GM23248 (cell line): ENCODE measurements at regions not wholly inside any gene's neighbourhood (a gene's known extent, or its start where the extent isn't known, plus 50 kb on each side); places are given as distances from the start of the nearest gene placed in this dataset.

Experiments
- DNase-seq: peaks from one replicate; pipeline ENCODE4 v3.0.0-alpha.2; 2015
- H2AFZ ChIP-seq: fragments of 200-600 bp; sonication (generic); 2 replicates; pipeline ENCODE4 v1.6.1; 2016; ENCODE audit warnings: antibody characterized with exemption
- H3F3A ChIP-seq: fragments of 200-600 bp; sonication (generic); 2 replicates; pipeline ENCODE4 v1.6.1; 2016; ENCODE audit warnings: mild to moderate bottlenecking, antibody characterized with exemption, mixed run types; ENCODE audit not compliant: insufficient read depth
- H3K27ac ChIP-seq: fragments of 200-600 bp; sonication (generic); 2 replicates; pipeline ENCODE4 v1.5.1; 2016; ENCODE audit warnings: mild to moderate bottlenecking
- H3K27me3 ChIP-seq: fragments of 200-600 bp; sonication (generic); replicated peaks from 2 replicates; pipeline ENCODE4 v1.6.1; 2016; ENCODE audit warnings: mild to moderate bottlenecking; ENCODE audit not compliant: insufficient read depth
- H3K36me3 ChIP-seq: fragments of 200-600 bp; sonication (generic); 2 replicates; pipeline ENCODE4 v1.6.1; 2016; ENCODE audit warnings: low read depth, mild to moderate bottlenecking
- H3K4me1 ChIP-seq: fragments of 200-600 bp; sonication (generic); 2 replicates; pipeline ENCODE4 v1.6.1; 2016; ENCODE audit warnings: mild to moderate bottlenecking; ENCODE audit not compliant: insufficient read depth
- H3K4me2 ChIP-seq: fragments of 200-600 bp; sonication (generic); one replicate; pipeline ENCODE4 v1.6.1; 2016; ENCODE audit warnings: mild to moderate bottlenecking; ENCODE audit not compliant: unreplicated experiment
- H3K4me3 ChIP-seq: fragments of 200-600 bp; sonication (generic); 2 replicates; pipeline ENCODE4 v1.5.1; 2016; ENCODE audit warnings: mild to moderate bottlenecking
- H3K79me2 ChIP-seq: fragments of 200-600 bp; sonication (generic); 2 replicates; pipeline ENCODE4 v1.6.1; 2016; ENCODE audit warnings: mild to moderate bottlenecking; ENCODE audit not compliant: insufficient read depth
- H3K9ac ChIP-seq: fragments of 200-600 bp; sonication (generic); 2 replicates; pipeline ENCODE4 v1.6.1; 2016; ENCODE audit warnings: mild to moderate bottlenecking
- H3K9me2 ChIP-seq: fragments of 200-600 bp; sonication (generic); 2 replicates; pipeline ENCODE4 v1.6.1; 2016; ENCODE audit warnings: mixed run types, mild to moderate bottlenecking, moderate library complexity; ENCODE audit not compliant: insufficient read depth
- H3K9me3 ChIP-seq: fragments of 200-600 bp; sonication (generic); one replicate; pipeline ENCODE4 v1.6.1; 2017; ENCODE audit warnings: low read depth
- H4K20me1 ChIP-seq: fragments of 200-600 bp; sonication (generic); 2 replicates; pipeline ENCODE4 v1.6.0; 2016; ENCODE audit not compliant: insufficient read depth
- EZH2 ChIP-seq: fragments of 200-600 bp; sonication (generic); IDR thresholded peaks from 2 replicates; pipeline ENCODE4 v1.6.1; 2018; ENCODE audit warnings: antibody characterized with exemption, mild to moderate bottlenecking; ENCODE audit not compliant: insufficient read depth, poor library complexity, severe bottlenecking
- EZH2phosphoT487 ChIP-seq: fragments of 200-600 bp; sonication (generic); IDR thresholded peaks from 2 replicates; pipeline ENCODE4 v1.6.1; 2018; ENCODE audit warnings: antibody characterized with exemption, moderate library complexity, mild to moderate bottlenecking, low read depth; ENCODE audit not compliant: insufficient read depth
- WGBS, 2 experiments: methylation state at CpG; one replicate each; pipeline ENCODE4 v1.1.6; 2015 to 2017; ENCODE audit warnings: low lambda C conversion rate in 2 of 2, low coverage in 1 of 2; ENCODE audit errors: missing lambda C conversion rate in 2 of 2; 5-methylcytosine and 5-hydroxymethylcytosine counted together
- in situ Hi-C: fragments of 300-500 bp; cut with MboI; formaldehyde crosslinking; loops from 2 replicates; pipeline ENCODE4 v1.15.0; 2020

DNA sequence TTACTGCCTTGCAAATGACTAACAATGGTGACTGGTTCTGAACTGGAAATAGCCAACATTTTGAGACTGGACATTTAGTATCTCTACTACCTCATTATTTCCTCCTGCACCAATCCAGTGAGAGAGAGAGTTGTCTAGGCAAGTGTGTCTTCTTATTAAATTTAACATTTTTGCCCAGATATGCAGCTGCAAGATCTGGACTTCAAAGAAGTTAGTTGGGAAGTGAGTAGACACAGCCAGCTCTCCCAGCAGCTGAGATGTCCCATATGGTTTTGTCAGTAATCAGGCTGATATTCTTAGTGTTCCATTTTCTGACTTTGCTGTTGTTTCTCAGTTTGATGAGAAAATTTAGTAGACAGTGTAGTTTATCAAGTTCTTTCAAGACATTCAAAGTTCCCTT, 1778.8 kb upstream of the CDH6 start:
- Histone ChIP-seq H3K4me1 (no peaks in the 10 kb centered on the region), H3K9ac (no peak overlapping the region), H3K9me3 (no peaks in the 10 kb centered on the region), H3K36me3 (no peaks in the 10 kb centered on the region), H3K4me3 (no peak overlapping the region), H3K79me2 (no peaks in the 10 kb centered on the region), H4K20me1 (no peaks in the 10 kb centered on the region), H3F3A (no peaks in the 10 kb centered on the region), H3K4me2 (no peak overlapping the region), H3K9me2 (no peaks in the 10 kb centered on the region), H3K27ac (no peak overlapping the region), H3K27me3 (no peaks in the 10 kb centered on the region), H2AFZ (no peak overlapping the region)
- TF ChIP-seq EZH2 (no peak), EZH2phosphoT487 (no peak)
- no peak for DNase-seq
- in situ Hi-C loops, result no loop called here

DNA sequence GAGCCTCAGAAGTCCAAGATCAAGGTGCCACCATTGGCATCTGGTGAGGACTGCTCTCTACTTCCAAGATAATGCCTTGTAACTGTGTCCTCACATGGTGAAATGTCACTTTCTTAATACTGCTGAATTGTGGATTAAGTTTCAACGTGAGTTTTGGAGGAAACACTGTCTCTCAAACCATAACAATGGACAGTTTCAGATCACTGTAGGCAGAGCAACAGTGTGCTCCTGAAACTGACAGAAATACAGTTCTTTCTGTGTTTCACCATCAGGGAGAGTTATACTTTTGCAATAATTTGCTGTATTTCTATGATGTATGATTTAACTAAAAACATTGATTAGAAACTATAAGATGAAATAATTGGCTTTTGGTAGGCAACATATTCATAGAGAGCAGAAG, 1780.5 kb upstream of the CDH6 start:
- Histone ChIP-seq H3K27ac (no peak overlapping the region), H4K20me1 (no peaks in the 10 kb centered on the region), H2AFZ (no peak overlapping the region), H3K9me2 (no peaks in the 10 kb centered on the region), H3K36me3 (no peaks in the 10 kb centered on the region), H3K27me3 (no peaks in the 10 kb centered on the region), H3F3A (no peaks in the 10 kb centered on the region), H3K79me2 (no peaks in the 10 kb centered on the region), H3K4me2 (no peak overlapping the region), H3K4me3 (no peak overlapping the region), H3K9ac (no peak overlapping the region), H3K9me3 (no peaks in the 10 kb centered on the region), H3K4me1 (no peaks in the 10 kb centered on the region)
- WGBS, 2 experiments, result 0 to 5% methylated on average over 1 of the region's 1 CpG
- DNase-seq, result no peak
- in situ Hi-C loops, result no loop called here
- TF ChIP-seq EZH2phosphoT487 (no peak), EZH2 (no peak)

DNA sequence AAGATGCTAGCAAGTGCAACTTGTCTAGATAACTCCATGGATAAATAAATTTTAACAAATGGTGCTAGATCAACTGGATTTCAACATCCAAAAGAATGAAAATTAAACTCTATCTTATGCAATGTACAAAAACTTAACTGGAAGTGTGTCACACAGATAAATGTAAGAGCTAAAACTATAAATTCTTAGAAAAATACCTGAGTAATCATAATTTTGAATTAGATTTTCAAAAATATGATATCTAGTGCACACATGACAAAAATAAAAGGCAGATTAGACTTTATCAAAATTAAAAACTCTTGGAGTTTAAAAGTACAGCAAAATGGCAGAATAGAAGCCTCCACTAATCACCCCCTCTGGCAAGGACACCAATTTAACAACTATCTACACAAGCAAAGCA, 1791.2 kb upstream of the CDH6 start:
- Histone ChIP-seq H2AFZ (no peak overlapping the region), H3K9ac (no peak overlapping the region), H3K4me1 (no peaks in the 10 kb centered on the region), H3K4me2 (no peak overlapping the region), H3K4me3 (no peak overlapping the region), H4K20me1 (no peaks in the 10 kb centered on the region), H3F3A (no peaks in the 10 kb centered on the region), H3K27ac (no peak overlapping the region), H3K9me3 (no peaks in the 10 kb centered on the region), H3K9me2 (no peaks in the 10 kb centered on the region), H3K27me3 (no peaks in the 10 kb centered on the region), H3K79me2 (no peaks in the 10 kb centered on the region), H3K36me3 (no peaks in the 10 kb centered on the region)
- TF ChIP-seq EZH2, result no peak
- TF ChIP-seq EZH2phosphoT487, result no peak
- no peak for DNase-seq
- in situ Hi-C loops, result no loop called here

- 27 to 35% methylated on average over 7 of the region's 7 CpGs for WGBS, 2 experiments
- in situ Hi-C loops, result no loop called here
Observed at GRCh38 chr5:29389993-29390392, 1803.5 kb upstream of the CDH6 start.

DNA sequence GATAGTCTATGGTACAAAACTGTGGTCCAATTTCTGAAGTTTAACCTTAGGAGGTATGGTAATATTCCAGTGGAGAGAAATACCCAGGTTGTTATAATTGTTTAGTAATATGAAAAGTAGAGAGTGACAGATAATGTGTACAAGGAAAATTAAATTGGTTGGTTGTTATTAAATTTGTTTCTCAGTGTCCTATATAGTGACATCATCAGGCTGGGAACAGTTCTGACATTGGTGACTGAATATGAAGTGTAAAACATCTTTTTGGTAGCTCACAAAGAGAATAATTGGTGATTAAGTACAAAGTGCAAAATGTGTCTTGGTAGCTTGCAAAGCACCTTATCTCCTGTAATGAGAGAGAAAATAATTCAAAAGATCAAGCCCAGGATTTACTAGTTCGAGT, 1806.1 kb upstream of the CDH6 start:
- no peak for DNase-seq
- Histone ChIP-seq H4K20me1 (no peaks in the 10 kb centered on the region), H3K9me2 (no peaks in the 10 kb centered on the region), H3K4me1 (no peaks in the 10 kb centered on the region), H3K4me3 (no peak overlapping the region), H3F3A (no peaks in the 10 kb centered on the region), H2AFZ (no peak overlapping the region), H3K9me3 (no peaks in the 10 kb centered on the region), H3K9ac (no peak overlapping the region), H3K79me2 (no peaks in the 10 kb centered on the region), H3K36me3 (no peaks in the 10 kb centered on the region), H3K4me2 (no peak overlapping the region), H3K27me3 (no peaks in the 10 kb centered on the region), H3K27ac (no peak overlapping the region)
- TF ChIP-seq EZH2 (no peak), EZH2phosphoT487 (no peak)
- in situ Hi-C loops, result no loop called here
- 6% methylated on average over 1 of the region's 1 CpG for WGBS, 2 experiments

More at GRCh38 chr5:29389993-29390392, 1803.5 kb upstream of the CDH6 start:
- H3K4me2 ChIP-seq, result no peak overlapping the region
- no peak overlapping the region for H3K27ac ChIP-seq
- no peaks in the 10 kb centered on the region for H4K20me1 ChIP-seq
- H3K9me2 ChIP-seq, result no peaks in the 10 kb centered on the region
- no peaks in the 10 kb centered on the region for H3K27me3 ChIP-seq
- no peaks in the 10 kb centered on the region for H3K9me3 ChIP-seq
- no peaks in the 10 kb centered on the region for H3K36me3 ChIP-seq
- H3K4me3 ChIP-seq, result no peak overlapping the region
- H3F3A ChIP-seq, result no peaks in the 10 kb centered on the region
- DNase-seq, result no peak
- no peaks in the 10 kb centered on the region for H3K79me2 ChIP-seq
- H2AFZ ChIP-seq, result no peak overlapping the region
- no peak for TF ChIP-seq EZH2
- no peak overlapping the region for H3K9ac ChIP-seq
- H3K4me1 ChIP-seq, result no peaks in the 10 kb centered on the region
